GM12874 (cell line): ENCODE measurements at regions not wholly inside any gene's neighbourhood (a gene's known extent, or its start where the extent isn't known, plus 50 kb on each side); places are given as distances from the start of the nearest gene placed in this dataset.

ENCODE experiments used
- CTCF ChIP-seq: IDR thresholded peaks from 2 replicates; pipeline ENCODE4 v1.5.1; 2011; ENCODE audit warnings: low read depth, mild to moderate bottlenecking, control low read depth, low read length, moderate library complexity; ENCODE audit not compliant: insufficient read depth

GRCh38 chr13:50241479-50241878 lies 226.2 kb downstream of the KCNRG start:
- no peak for TF ChIP-seq CTCF

- TF ChIP-seq CTCF: no peak
Observed at GRCh38 chr13:50243931-50244330, 228.7 kb downstream of the KCNRG start.

- no peak for TF ChIP-seq CTCF
Observed at GRCh38 chr13:50244355-50244712, 229.1 kb downstream of the KCNRG start.

GRCh38 chr13:50244713-50245574 lies 229.7 kb downstream of the KCNRG start:
- TF ChIP-seq CTCF: no peak

GRCh38 chr13:50247223-50247622 lies 232.0 kb downstream of the KCNRG start:
- TF ChIP-seq CTCF: no peak

GRCh38 chr13:50248516-50249143 lies 233.4 kb downstream of the KCNRG start:
- TF ChIP-seq CTCF: no peak

- no peak for TF ChIP-seq CTCF
Observed at GRCh38 chr13:50249144-50249521, 233.9 kb downstream of the KCNRG start.
